Suprapubic skin (tissue), 3 donors: ENCODE measurements at regions not wholly inside any gene's neighbourhood (a gene's known extent, or its start where the extent isn't known, plus 50 kb on each side); places are given as distances from the start of the nearest gene placed in this dataset.

ENCODE experiments used
- CTCF ChIP-seq, 2 donors: fragments of 200-600 bp in 1 of 2; fragments of 450-650 bp in 1 of 2; sonication (generic) in 1 of 2; IDR thresholded peaks; one replicate each; pipeline ENCODE4 v1.5.1; 2016 to 2019; ENCODE audit warnings: antibody characterized with exemption in 2 of 2, mild to moderate bottlenecking in 1 of 2, moderate library complexity in 1 of 2
- POLR2AphosphoS5 ChIP-seq, 3 donors: sonication (generic); formaldehyde crosslinking; IDR thresholded peaks; one replicate each; pipeline ENCODE4 v1.6.1; 2017; ENCODE audit warnings: antibody characterized with exemption in 3 of 3

GRCh38 chr20:47862574-47863240 is 77.4 kb upstream of the SULF2 start:
- TF ChIP-seq CTCF (IDR thresholded peaks at IDR 0.05) = no peak
- no peak for TF ChIP-seq POLR2AphosphoS5 (IDR thresholded peaks at IDR 0.05)
